NT2/D1 (cell line): ENCODE measurements at regions not wholly inside any gene's neighbourhood (a gene's known extent, or its start where the extent isn't known, plus 50 kb on each side); places are given as distances from the start of the nearest gene placed in this dataset.

ENCODE experiments used
- SUZ12 ChIP-seq: IDR thresholded peaks from 2 replicates; pipeline ENCODE4 v1.6.1; 2011; ENCODE audit not compliant: insufficient read length, insufficient read depth; ENCODE audit errors: extremely low read depth
- YY1 ChIP-seq: IDR thresholded peaks from 2 replicates; pipeline ENCODE4 v1.6.1; 2011; ENCODE audit not compliant: insufficient read length, insufficient read depth
- ZNF274 ChIP-seq: IDR thresholded peaks from 2 replicates; pipeline ENCODE4 v1.6.1; 2011; ENCODE audit warnings: mild to moderate bottlenecking, low read depth, low read length

DNA sequence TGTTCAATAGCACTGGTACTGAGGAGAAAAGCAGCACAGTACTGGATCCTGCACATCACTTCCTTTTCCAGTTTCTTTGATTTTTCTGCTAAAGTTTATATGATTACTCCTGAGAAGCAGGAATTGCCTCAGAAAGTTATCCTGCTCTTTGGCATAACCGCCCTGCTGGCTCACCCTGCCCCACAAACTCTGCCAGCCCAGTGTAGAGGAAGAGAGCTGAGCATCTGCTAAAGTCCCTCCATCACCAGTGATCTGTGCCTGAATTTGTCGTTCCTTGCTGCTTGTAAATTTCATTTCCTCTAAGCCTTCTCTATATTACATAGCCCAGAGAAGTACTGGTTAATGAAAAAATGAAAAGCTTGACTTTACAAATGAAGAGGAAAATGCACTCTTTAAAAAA, 87.0 kb upstream of the C1orf21 start:
- no peak for TF ChIP-seq YY1
- no peak for TF ChIP-seq SUZ12
- TF ChIP-seq ZNF274, result no peak
